IMR-90 (cell line): ENCODE measurements at regions not wholly inside any gene's neighbourhood (a gene's known extent, or its start where the extent isn't known, plus 50 kb on each side); places are given as distances from the start of the nearest gene placed in this dataset.

Source experiments
- ATAC-seq: fragments of 200-7000 bp; cut with Tn5 transposase; 2 replicates; pipeline ENCODE4 v1.9.1; 2020; ENCODE audit warnings: low read depth, mild to moderate bottlenecking, moderate library complexity
- BruUV-seq: library from RNA; stranded (reverse); fragments of 400-500 nt; replicated peaks from 2 replicates; lab custom pipeline; 2021; lab: Mats Ljungman, UMichigan
- CTCF ChIA-PET: fragments of 300-600 bp; formaldehyde crosslinking; extraction: SDS; loops from one replicate; lab custom pipeline; 2021; ENCODE audit warnings: antibody characterized with exemption; lab: Yijun Ruan, JAX
- POLR2A ChIA-PET: fragments of 300-600 bp; sonication (Branson Sonifier 250); formaldehyde crosslinking; loops from one replicate; lab custom pipeline; 2022; ENCODE audit warnings: antibody characterized with exemption; ENCODE audit not compliant: unreplicated experiment; lab: Charles Lee
- DNase-seq: peaks from one replicate; pipeline ENCODE4 v3.0.0; 2013
- H2AFZ ChIP-seq: replicated peaks from 2 replicates; pipeline ENCODE3; 2013; ENCODE audit warnings: low read length, mild to moderate bottlenecking; ENCODE audit not compliant: poor library complexity
- H2AK5ac ChIP-seq: 2 replicates; pipeline ENCODE4 v1.6.1; 2013; ENCODE audit warnings: low read depth, low read length, inconsistent platforms
- H2AK9ac ChIP-seq: replicated peaks from 2 replicates; pipeline ENCODE3; 2013; ENCODE audit warnings: mild to moderate bottlenecking, low read depth, low read length, moderate library complexity; ENCODE audit not compliant: poor library complexity
- H2BK120ac ChIP-seq: 2 replicates; pipeline ENCODE4 v1.6.1; 2013; ENCODE audit warnings: low read depth, low read length, inconsistent platforms
- H2BK15ac ChIP-seq: 3 replicates; pipeline ENCODE4 v1.6.1; 2013; ENCODE audit warnings: low read depth, low read length, inconsistent platforms
- H2BK20ac ChIP-seq: 2 replicates; pipeline ENCODE4 v1.6.1; 2013; ENCODE audit warnings: low read depth, mild to moderate bottlenecking, inconsistent platforms, low read length, moderate library complexity
- H2BK5ac ChIP-seq: 2 replicates; pipeline ENCODE4 v1.6.1; 2013; ENCODE audit warnings: mild to moderate bottlenecking, low read depth, low read length, inconsistent platforms; ENCODE audit not compliant: poor library complexity, severe bottlenecking
- H3K14ac ChIP-seq: replicated peaks from 2 replicates; pipeline ENCODE4 v1.6.1; 2013; ENCODE audit warnings: low read depth, low read length, inconsistent platforms
- H3K18ac ChIP-seq: 2 replicates; pipeline ENCODE4 v1.6.1; 2013; ENCODE audit warnings: low read depth, low read length, control low read depth
- H3K23ac ChIP-seq: 2 replicates; pipeline ENCODE4 v1.6.1; 2013; ENCODE audit warnings: low read depth, low read length, inconsistent platforms
- H3K27ac ChIP-seq: 2 replicates; pipeline ENCODE4 v1.5.1; 2013; ENCODE audit warnings: mild to moderate bottlenecking, control low read depth, low read length; ENCODE audit not compliant: insufficient read depth
- H3K27me3 ChIP-seq: 2 replicates; pipeline ENCODE4 v1.6.1; 2013; ENCODE audit warnings: low read length; ENCODE audit not compliant: control insufficient read depth, insufficient read depth
- H3K36me3 ChIP-seq: 2 replicates; pipeline ENCODE4 v1.6.1; 2013; ENCODE audit warnings: low read length, mixed read lengths; ENCODE audit not compliant: control insufficient read depth, insufficient read depth
- H3K4ac ChIP-seq: 2 replicates; pipeline ENCODE4 v1.6.1; 2013; ENCODE audit warnings: low read depth, low read length, inconsistent platforms
- H3K4me1 ChIP-seq: 2 replicates; pipeline ENCODE4 v1.6.1; 2013; ENCODE audit warnings: low read length, mixed read lengths; ENCODE audit not compliant: control insufficient read depth, insufficient read depth
- H3K4me2 ChIP-seq: 2 replicates; pipeline ENCODE4 v1.6.1; 2013; ENCODE audit warnings: low read depth, mild to moderate bottlenecking, control low read depth, low read length, moderate library complexity
- H3K4me3 ChIP-seq: 2 replicates; pipeline ENCODE4 v1.5.1; 2013; ENCODE audit warnings: low read depth, mild to moderate bottlenecking, control low read depth, low read length, moderate library complexity; ENCODE audit not compliant: insufficient read depth
- H3K56ac ChIP-seq: 2 replicates; pipeline ENCODE4 v1.6.1; 2013; ENCODE audit warnings: low read length, inconsistent platforms; ENCODE audit not compliant: insufficient read depth; ENCODE audit errors: extremely low read depth
- H3K79me1 ChIP-seq, 2 experiments: 2 replicates each; pipeline ENCODE4 v1.6.1; 2013; ENCODE audit warnings: low read length in 2 of 2, inconsistent platforms in 1 of 2, low read depth in 1 of 2
- H3K9ac ChIP-seq: 2 replicates; pipeline ENCODE4 v1.6.1; 2013; ENCODE audit warnings: low read depth, low read length, control low read depth
- H3K9me1 ChIP-seq: 2 replicates; pipeline ENCODE4 v1.6.1; 2013; ENCODE audit warnings: low read length, inconsistent platforms; ENCODE audit not compliant: insufficient read depth
- H3K9me3 ChIP-seq: 2 replicates; pipeline ENCODE4 v1.6.1; 2013; ENCODE audit warnings: low read length; ENCODE audit not compliant: control insufficient read depth, insufficient read depth
- H4K20me1 ChIP-seq: 2 replicates; pipeline ENCODE4 v1.6.1; 2013; ENCODE audit warnings: low read length, inconsistent platforms; ENCODE audit not compliant: insufficient read depth
- H4K5ac ChIP-seq: 2 replicates; pipeline ENCODE4 v1.6.1; 2013; ENCODE audit warnings: mild to moderate bottlenecking, low read depth, low read length, control low read depth
- H4K8ac ChIP-seq, 2 experiments: 2 replicates each; pipeline ENCODE4 v1.6.1; 2013; ENCODE audit warnings: low read depth in 2 of 2, low read length in 2 of 2, control low read depth in 1 of 2, inconsistent platforms in 1 of 2
- H4K91ac ChIP-seq: 2 replicates; pipeline ENCODE4 v1.6.1; 2013; ENCODE audit warnings: low read depth, low read length, inconsistent platforms; ENCODE audit not compliant: insufficient read depth
- BHLHE40 ChIP-seq: fragments of 150-350 bp; IDR thresholded peaks from 2 replicates; pipeline ENCODE4 v1.6.1; 2016; ENCODE audit warnings: mild to moderate bottlenecking, low read depth, low read length
- CEBPB ChIP-seq: IDR thresholded peaks from 2 replicates; pipeline ENCODE4 v1.6.1; 2012; ENCODE audit warnings: low read depth, low read length, improper control_type of control experiment
- CHD1 ChIP-seq: IDR thresholded peaks from 2 replicates; pipeline ENCODE4 v1.6.1; 2012; ENCODE audit warnings: low read depth, low read length, improper control_type of control experiment
- NFE2L2 ChIP-seq: fragments of 150-350 bp; IDR thresholded peaks from 2 replicates; pipeline ENCODE4 v1.6.1; 2016; ENCODE audit warnings: low read depth, mild to moderate bottlenecking, low read length
- POLR2A ChIP-seq: IDR thresholded peaks from 2 replicates; pipeline ENCODE4 v1.6.1; 2012; ENCODE audit warnings: mild to moderate bottlenecking, low read depth, low read length
- RCOR1 ChIP-seq: IDR thresholded peaks from 2 replicates; pipeline ENCODE4 v1.6.1; 2012; ENCODE audit warnings: mild to moderate bottlenecking, low read length, improper control_type of control experiment; ENCODE audit not compliant: insufficient replicate concordance
- SMC3 ChIP-seq: fragments of 150-350 bp; IDR thresholded peaks from 2 replicates; pipeline ENCODE4 v1.6.1; 2016; ENCODE audit warnings: low read depth, mild to moderate bottlenecking, antibody characterized with exemption, low read length, moderate library complexity
- WGBS, 2 experiments: methylation state at CpG; one replicate each; pipeline versions ENCODE4 v1.1.5 to v1.1.7; 2013; ENCODE audit warnings: missing lambda C conversion rate in 2 of 2; ENCODE audit not compliant: insufficient read length in 1 of 2; ENCODE audit errors: extremely low coverage in 2 of 2; 5-methylcytosine and 5-hydroxymethylcytosine counted together
- dilution Hi-C: fragments of 300-500 bp; cut with HindIII; formaldehyde crosslinking; loops from one replicate; pipeline ENCODE4 v1.14.3; 2018; ENCODE audit warnings: low sequenced_read_pairs; ENCODE audit not compliant: unreplicated experiment
- in situ Hi-C: fragments of 300-500 bp; cut with MboI; formaldehyde crosslinking; loops from 3 replicates; pipeline ENCODE4 v1.14.3; 2019; ENCODE audit warnings: low sequenced_read_pairs, inconsistent platforms, mixed read lengths
- intact Hi-C: fragments of 100-400 bp; cut with micrococcal nuclease; formaldehyde crosslinking; loops from 2 replicates; pipeline ENCODE4 v1.10.0; 2022
- TF ChIP-seq, protein P1 (sequence below): fragments of 150-350 bp; IDR thresholded peaks from 2 replicates; pipeline ENCODE4 v1.6.1; 2016; ENCODE audit warnings: low read depth, mild to moderate bottlenecking, low read length, moderate library complexity, borderline replicate concordance
- TF ChIP-seq, protein P2 (sequence below): conservative IDR thresholded peaks from 2 replicates; pipeline ENCODE4 v1.5.1; 2012; ENCODE audit warnings: mild to moderate bottlenecking, low read depth, low read length, improper control_type of control experiment
- TF ChIP-seq, protein P3 (sequence below): fragments of 150-350 bp; IDR thresholded peaks from 2 replicates; pipeline ENCODE4 v1.6.1; 2017; ENCODE audit warnings: mild to moderate bottlenecking, antibody characterized with exemption, low read length, low read depth

DNA sequence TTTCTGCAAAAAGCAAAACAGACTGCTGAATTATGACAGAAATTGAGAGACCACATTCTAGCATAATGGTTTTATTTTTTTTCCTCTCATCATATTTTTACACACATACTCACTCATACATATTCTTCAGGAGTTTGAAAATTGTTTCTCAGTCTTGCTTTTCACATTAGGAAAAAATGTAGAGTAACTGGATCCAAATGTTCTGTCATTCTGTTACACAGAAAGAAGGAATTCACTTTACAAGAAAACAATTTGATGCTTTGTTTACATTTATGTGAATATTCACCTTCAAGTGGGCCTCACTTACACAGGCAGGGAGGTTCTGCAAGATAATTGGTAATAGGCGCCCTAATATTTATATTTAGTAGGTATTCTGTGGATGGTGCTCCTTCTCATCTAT is 82.0 kb downstream of the ARL4A start:
- Histone ChIP-seq H2AK5ac (no peak overlapping the region), H3K14ac (no peak overlapping the region), H2BK15ac (no peak overlapping the region), H3K56ac (no peak overlapping the region), H3K9ac (no peak overlapping the region), H3K27ac (no peak overlapping the region), H2BK120ac (no peak overlapping the region), H3K4ac (no peak overlapping the region), H2BK20ac (no peak overlapping the region), H2AK9ac (no peak overlapping the region), H3K4me3 (no peak overlapping the region), H3K9me1 (no peaks in the 10 kb centered on the region), H3K23ac (no peak overlapping the region), H2BK5ac (no peak overlapping the region), H4K20me1 (no peaks in the 10 kb centered on the region), H3K4me1 (peaks cover 13% of the 10 kb centered on the region), H4K8ac (no peak overlapping the region), H3K9me3 (no peaks in the 10 kb centered on the region), H4K91ac (no peak overlapping the region), H4K5ac (no peak overlapping the region), H3K27me3 (no peaks in the 10 kb centered on the region), H3K4me2 (no peak overlapping the region), H2AFZ (no peak overlapping the region), H3K79me1 (no peaks in the 10 kb centered on the region), H3K36me3 (no peaks in the 10 kb centered on the region), H3K18ac (no peak overlapping the region; the same call in 1 of the 2 replicates)
- dilution Hi-C loops (no loop called here), in situ Hi-C loops (no loop called here), intact Hi-C loops (no loop called here)
- peak; percentile 34 for DNase-seq
- CTCF ChIA-PET: no interaction called here
- ATAC-seq: peak; percentile 22; the same call in 1 of the 2 replicates
- TF ChIP-seq SMC3 (no peak), BHLHE40 (no peak), POLR2A (no peak), RCOR1 (no peak), CHD1 (no peak), CEBPB (no peak), NFE2L2 (no peak)
- TF ChIP-seq, protein P1, sequence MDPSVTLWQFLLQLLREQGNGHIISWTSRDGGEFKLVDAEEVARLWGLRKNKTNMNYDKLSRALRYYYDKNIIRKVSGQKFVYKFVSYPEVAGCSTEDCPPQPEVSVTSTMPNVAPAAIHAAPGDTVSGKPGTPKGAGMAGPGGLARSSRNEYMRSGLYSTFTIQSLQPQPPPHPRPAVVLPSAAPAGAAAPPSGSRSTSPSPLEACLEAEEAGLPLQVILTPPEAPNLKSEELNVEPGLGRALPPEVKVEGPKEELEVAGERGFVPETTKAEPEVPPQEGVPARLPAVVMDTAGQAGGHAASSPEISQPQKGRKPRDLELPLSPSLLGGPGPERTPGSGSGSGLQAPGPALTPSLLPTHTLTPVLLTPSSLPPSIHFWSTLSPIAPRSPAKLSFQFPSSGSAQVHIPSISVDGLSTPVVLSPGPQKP: no peak
- TF ChIP-seq, protein P2, sequence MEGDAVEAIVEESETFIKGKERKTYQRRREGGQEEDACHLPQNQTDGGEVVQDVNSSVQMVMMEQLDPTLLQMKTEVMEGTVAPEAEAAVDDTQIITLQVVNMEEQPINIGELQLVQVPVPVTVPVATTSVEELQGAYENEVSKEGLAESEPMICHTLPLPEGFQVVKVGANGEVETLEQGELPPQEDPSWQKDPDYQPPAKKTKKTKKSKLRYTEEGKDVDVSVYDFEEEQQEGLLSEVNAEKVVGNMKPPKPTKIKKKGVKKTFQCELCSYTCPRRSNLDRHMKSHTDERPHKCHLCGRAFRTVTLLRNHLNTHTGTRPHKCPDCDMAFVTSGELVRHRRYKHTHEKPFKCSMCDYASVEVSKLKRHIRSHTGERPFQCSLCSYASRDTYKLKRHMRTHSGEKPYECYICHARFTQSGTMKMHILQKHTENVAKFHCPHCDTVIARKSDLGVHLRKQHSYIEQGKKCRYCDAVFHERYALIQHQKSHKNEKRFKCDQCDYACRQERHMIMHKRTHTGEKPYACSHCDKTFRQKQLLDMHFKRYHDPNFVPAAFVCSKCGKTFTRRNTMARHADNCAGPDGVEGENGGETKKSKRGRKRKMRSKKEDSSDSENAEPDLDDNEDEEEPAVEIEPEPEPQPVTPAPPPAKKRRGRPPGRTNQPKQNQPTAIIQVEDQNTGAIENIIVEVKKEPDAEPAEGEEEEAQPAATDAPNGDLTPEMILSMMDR: no peak
- TF ChIP-seq, protein P3, sequence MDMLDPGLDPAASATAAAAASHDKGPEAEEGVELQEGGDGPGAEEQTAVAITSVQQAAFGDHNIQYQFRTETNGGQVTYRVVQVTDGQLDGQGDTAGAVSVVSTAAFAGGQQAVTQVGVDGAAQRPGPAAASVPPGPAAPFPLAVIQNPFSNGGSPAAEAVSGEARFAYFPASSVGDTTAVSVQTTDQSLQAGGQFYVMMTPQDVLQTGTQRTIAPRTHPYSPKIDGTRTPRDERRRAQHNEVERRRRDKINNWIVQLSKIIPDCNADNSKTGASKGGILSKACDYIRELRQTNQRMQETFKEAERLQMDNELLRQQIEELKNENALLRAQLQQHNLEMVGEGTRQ: no peak
- no TSS peak for BruUV-seq
- POLR2A ChIA-PET: no interaction called here
- WGBS, 2 experiments: no CpG with 5 or more reads among the region's 1 CpG
